ENCODE measurements at regions not wholly inside any gene's neighbourhood (a gene's known extent, or its start where the extent isn't known, plus 50 kb on each side); places are given as distances from the start of the nearest gene placed in this dataset.

DNA sequence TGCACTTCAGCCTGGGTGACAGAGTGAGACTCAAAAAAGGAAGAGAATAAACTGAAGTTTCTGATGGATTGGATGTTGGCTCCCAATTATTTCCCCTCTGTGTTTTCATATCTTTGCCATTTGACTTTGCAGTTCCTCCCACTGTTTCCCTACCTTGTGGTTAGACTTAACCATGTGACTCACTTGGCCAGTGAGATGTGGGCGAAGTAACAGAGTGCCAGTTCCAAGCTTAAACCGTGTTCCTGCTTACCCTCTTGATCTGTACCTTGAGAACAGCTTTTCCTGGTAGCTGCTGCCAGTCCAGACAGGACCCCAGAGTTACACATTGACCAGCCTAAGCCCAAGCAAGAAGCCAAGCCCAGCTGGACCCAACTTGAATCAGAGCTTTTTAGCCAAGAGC, 323.4 kb downstream of the LTN1 start:
- TF ChIP-seq, protein P1, sequence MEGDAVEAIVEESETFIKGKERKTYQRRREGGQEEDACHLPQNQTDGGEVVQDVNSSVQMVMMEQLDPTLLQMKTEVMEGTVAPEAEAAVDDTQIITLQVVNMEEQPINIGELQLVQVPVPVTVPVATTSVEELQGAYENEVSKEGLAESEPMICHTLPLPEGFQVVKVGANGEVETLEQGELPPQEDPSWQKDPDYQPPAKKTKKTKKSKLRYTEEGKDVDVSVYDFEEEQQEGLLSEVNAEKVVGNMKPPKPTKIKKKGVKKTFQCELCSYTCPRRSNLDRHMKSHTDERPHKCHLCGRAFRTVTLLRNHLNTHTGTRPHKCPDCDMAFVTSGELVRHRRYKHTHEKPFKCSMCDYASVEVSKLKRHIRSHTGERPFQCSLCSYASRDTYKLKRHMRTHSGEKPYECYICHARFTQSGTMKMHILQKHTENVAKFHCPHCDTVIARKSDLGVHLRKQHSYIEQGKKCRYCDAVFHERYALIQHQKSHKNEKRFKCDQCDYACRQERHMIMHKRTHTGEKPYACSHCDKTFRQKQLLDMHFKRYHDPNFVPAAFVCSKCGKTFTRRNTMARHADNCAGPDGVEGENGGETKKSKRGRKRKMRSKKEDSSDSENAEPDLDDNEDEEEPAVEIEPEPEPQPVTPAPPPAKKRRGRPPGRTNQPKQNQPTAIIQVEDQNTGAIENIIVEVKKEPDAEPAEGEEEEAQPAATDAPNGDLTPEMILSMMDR (IDR thresholded peaks at IDR 0.05; ENCODE audit: borderline replicate concordance, insufficient read depth, low read depth, low read length): no peak
- H3K4me3 ChIP-seq (ENCODE audit: low read depth, low read length): no peak overlapping the region

DNA sequence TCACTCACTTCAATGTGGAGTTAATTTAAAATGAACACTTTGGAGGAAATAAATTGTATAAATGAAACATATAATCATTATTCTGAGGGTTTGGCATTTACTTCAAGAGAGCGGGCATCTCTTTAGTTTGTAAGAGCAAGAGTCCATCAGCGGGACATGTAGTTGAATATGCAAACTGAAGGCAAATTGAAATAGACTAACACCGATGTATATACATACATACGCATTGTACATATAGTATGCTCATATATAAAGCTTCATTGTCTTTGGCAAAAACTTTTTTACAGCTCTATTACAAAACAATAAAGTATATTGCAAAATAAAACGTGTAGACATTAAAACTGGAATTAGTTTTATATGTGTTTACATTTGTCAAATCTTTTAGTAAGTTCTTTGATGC, 328.9 kb downstream of the LTN1 start:
- TF ChIP-seq, protein P1 (IDR thresholded peaks at IDR 0.05; ENCODE audit: borderline replicate concordance, insufficient read depth, low read depth, low read length): no peak
- H3K4me3 ChIP-seq (ENCODE audit: low read depth, low read length): no peak overlapping the region

- no peak overlapping the region for H3K4me3 ChIP-seq (ENCODE audit: low read depth, low read length)
- TF ChIP-seq, protein P1 (IDR thresholded peaks at IDR 0.05; ENCODE audit: borderline replicate concordance, insufficient read depth, low read depth, low read length): no peak
Measured at GRCh38 chr21:28663111-28663693, 329.5 kb downstream of the LTN1 start.

DNA sequence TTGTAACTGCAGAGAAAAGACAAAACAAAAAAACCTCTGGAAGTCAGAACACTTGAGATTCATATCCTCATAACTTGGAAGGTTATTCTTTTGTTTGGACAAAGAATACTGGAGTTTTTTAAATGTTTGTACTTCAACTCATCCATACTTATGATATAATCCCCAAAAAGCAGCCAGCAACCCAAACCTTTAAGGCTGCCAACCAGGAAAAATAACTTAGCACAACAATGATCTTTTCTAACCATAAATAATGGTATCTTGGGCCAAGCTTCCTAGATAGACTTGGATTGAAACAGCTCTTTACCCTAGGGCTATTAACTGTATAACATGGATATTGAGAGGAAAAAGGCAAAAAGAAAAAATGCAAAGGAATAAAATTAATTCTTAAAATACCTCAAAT, 335.1 kb downstream of the LTN1 start:
- H3K4me3 ChIP-seq (ENCODE audit: low read depth, low read length): no peak overlapping the region
- TF ChIP-seq, protein P1 (IDR thresholded peaks at IDR 0.05; ENCODE audit: borderline replicate concordance, insufficient read depth, low read depth, low read length): no peak

- H3K4me3 ChIP-seq (ENCODE audit: low read depth, low read length): no peak overlapping the region
- TF ChIP-seq, protein P1 (IDR thresholded peaks at IDR 0.05; ENCODE audit: borderline replicate concordance, insufficient read depth, low read depth, low read length): no peak
Measured at GRCh38 chr21:28655471-28655870, 337.2 kb downstream of the LTN1 start.

GRCh38 chr21:28654406-28654805, 338.3 kb downstream of the LTN1 start:
- TF ChIP-seq, protein P1 (IDR thresholded peaks at IDR 0.05; ENCODE audit: borderline replicate concordance, insufficient read depth, low read depth, low read length): no peak
- no peak overlapping the region for H3K4me3 ChIP-seq (ENCODE audit: low read depth, low read length)

DNA sequence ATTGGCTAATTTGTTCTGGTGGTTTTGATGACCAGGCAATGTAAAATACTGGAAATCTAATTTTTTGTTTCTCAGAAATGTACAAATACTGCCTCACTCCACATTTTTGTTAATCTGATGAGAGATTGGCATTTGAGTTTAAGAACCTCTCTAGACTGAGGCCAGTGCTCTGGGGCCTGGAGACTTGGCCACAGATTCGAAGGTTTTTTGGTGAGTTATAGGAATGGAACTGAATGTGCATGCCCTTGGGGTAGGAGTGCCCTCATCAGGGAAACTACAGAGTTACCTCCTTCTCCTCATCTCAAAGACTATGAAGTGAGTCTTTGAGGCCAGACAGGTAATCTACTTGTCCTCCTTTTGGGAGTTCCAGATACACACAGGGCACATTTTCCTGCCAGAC, 347.9 kb downstream of the LTN1 start:
- TF ChIP-seq, protein P1 (IDR thresholded peaks at IDR 0.05; ENCODE audit: borderline replicate concordance, insufficient read depth, low read depth, low read length): no peak

More for the DNA sequence above, 347.9 kb downstream of the LTN1 start:
- no peak overlapping the region for H3K4me3 ChIP-seq (ENCODE audit: low read depth, low read length)
